DND-41 (cell line): ENCODE measurements at regions not wholly inside any gene's neighbourhood (a gene's known extent, or its start where the extent isn't known, plus 50 kb on each side); places are given as distances from the start of the nearest gene placed in this dataset.

Experiments
- CTCF ChIP-seq: IDR thresholded peaks from 2 replicates; pipeline ENCODE4 v1.5.1; 2012; ENCODE audit warnings: borderline replicate concordance, low read length, moderate library complexity, mild to moderate bottlenecking; ENCODE audit not compliant: poor library complexity, severe bottlenecking; ENCODE audit errors: extremely low read depth
- EZH2 ChIP-seq: IDR thresholded peaks from 3 replicates; pipeline ENCODE4 v1.6.1; 2012; ENCODE audit warnings: borderline replicate concordance, low read depth, mild to moderate bottlenecking, moderate library complexity, low read length, inconsistent platforms; ENCODE audit not compliant: severe bottlenecking

GRCh38 chr2:236675526-236675925, 105.9 kb downstream of the ACKR3 start:
- TF ChIP-seq CTCF (no peak), EZH2 (no peak)
